GM19324 (cell line): ENCODE measurements at regions not wholly inside any gene's neighbourhood (a gene's known extent, or its start where the extent isn't known, plus 50 kb on each side); places are given as distances from the start of the nearest gene placed in this dataset.

Experiments
- ATAC-seq: cut with Tn5 transposase; IDR thresholded peaks from one replicate; pipeline ENCODE4 v1.9.1; 2021; ENCODE audit warnings: mild to moderate bottlenecking, moderate library complexity; ENCODE audit not compliant: unreplicated experiment, low FRiP score

DNA sequence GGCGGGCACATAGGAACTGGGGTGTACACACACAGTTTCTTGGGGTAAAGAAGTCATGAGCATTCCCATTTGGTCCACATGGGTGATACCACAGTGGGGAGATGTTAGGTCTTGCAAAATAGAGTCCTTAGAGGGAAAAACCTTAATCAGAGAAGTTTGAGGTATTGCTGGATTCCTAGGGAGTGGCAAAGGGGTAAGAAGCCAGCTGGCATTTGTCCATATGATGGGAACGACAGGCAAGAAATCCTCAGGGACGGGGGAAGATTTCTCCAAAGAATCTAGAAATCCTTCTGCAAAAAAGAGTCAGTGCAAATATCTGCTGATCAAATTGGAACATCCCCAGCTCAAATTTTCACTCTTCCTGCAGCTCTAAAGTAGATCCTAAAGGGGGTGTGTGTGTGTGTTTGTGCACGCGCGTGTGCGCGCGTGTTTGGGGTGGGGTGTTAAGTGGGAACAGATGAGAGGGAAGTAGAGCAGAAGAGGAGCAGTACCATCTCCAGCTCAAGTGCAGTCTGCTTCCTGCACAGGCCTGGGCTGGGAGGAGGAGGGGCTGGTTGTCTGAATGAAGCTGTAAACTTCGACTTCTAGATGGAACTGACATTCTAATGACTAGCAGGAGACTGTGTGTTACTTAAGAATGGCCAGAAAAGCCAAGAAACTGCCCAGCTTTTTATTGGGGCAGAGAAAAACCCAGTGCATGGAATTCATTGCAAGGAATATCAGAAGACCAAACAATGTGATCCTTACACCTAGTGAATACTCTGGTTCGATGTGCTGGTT, 168.0 kb downstream of the SPP2 start:
- ATAC-seq = no peak

DNA sequence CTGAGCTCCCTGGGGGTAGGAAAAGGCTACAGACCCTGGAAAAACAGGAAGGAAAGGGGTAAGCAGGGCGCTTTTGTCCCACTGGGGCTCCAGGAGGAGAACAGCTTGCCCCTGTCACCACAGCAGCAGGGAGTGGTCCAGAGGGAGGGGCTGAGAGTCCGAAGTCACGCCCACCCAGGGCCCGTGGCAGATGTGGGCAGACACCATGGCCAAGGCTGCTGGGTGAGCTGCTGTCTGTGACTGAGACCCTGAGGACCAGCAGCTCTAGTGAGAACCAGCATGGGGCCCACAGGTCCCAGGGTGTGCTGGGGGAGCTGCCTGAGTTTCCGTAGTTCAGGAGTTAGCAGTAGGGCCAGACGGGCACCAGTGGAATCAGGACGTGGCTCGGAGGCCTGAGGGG, 162.0 kb downstream of the SPP2 start:
- no peak for ATAC-seq

DNA sequence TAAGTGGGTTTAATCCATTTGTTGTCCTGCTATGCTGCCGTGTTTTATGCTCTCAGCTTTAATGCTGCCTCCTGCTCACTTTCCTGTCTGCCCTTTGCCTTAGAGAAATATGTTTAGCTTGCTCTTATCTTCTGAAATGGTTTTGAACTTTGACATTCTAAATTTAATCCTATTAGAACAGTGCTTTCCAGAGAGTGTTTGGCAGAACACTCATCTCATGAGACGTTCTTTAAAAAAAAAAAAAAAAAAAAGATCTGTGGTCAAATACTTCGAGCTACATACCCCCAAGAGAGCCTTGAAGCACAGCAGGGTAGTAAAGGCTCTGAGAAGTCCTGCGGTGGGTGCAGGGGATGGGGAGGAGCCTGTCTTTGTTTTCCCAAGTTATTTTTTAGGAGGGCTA, 161.3 kb downstream of the SPP2 start:
- ATAC-seq = no peak

DNA sequence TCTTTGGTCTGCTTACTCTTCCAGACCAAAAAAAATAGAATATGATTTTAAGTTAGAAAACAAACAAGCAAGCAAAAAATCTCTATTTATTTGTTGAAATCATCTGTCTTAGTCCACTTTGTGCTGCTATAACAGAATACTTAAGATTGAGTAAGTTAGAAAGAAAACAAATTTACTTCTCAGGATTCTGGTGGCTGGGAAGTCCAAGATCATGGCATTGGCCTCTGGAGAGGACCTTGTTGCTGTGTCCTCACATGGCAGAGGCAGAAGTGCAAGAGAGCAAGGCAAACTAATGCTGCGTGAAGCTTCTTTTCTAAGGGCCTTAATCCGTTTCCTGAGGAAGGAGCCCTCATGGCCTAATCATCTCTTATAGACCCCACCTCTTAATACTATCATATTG, 156.2 kb downstream of the SPP2 start:
- ATAC-seq = no peak

DNA sequence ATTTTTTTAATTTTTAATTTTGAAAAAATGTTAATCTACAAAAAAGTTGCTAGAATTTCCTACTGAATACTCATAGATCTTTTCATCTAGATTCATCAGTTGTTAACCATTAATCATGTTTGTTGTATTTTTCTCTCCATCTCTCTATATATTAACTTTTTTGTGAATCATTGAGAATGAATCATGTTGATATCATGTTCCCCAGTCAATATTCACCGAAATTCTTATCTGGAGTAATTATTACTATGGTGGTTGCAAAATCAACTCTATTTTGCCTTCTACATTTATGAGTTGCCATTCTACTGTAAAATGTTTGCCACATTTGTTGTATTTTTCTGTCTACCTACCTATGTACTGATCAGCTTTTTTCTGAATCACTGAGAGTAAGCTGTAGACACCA, 154.0 kb downstream of the SPP2 start:
- no peak for ATAC-seq

DNA sequence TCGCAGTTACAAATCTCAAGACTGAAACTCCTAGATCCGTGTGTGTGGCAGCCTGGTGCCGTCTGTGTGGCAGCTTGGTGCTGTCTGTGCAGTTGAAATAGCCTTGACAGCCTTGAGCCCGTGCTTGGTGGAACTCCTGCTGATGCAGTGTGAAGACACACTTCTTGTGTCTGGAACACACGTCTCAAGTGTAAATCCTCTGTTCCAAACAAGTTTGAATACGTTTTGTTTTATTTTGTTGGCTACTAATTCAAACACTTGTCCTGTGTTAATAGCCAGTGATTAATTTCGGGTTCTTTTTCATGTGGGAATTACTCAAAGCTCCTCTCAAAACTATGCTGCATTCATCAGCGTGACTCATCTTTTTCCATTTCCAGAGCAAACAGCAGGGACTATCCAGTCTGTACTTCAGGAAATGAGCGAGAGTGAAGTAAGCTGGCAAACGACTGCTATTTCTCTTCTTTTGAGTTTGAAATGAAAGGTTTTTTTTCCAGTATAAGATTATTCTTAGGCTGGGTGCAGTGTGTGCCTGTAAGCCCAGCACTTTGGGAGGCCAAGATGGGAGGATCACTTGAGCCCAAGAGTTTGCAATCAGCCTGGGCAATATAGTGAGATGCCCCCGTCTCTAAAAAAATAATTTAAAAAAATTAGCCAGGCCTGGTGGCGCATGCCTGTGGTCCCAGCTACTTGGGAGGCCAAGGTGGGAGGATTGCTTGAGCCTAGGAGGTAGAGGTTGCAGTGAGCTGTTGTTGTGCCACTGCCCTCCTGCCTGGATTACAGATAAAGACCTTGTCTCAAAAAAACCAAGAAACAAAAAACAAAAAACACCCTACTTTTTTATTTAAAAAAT, 152.9 kb downstream of the SPP2 start:
- no peak for ATAC-seq

DNA sequence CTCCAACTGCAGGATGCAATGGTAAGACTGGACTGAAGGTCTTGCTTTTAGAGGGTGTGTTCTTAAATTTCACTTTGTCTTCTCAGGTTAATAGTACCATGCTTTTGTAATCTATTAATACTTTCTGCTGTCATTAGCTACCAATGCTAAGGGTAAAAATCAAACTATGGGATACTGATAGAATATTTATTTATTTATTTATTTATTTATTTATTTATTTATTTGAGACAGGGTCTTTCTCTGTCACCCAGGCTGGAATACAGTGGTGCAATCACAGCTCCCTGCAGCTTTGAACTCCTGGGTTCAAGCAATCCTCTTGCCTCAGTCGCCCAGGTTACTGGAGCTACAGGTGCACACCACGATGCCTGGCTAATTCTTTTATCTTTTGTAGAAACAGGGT, 152.1 kb downstream of the SPP2 start:
- no peak for ATAC-seq

DNA sequence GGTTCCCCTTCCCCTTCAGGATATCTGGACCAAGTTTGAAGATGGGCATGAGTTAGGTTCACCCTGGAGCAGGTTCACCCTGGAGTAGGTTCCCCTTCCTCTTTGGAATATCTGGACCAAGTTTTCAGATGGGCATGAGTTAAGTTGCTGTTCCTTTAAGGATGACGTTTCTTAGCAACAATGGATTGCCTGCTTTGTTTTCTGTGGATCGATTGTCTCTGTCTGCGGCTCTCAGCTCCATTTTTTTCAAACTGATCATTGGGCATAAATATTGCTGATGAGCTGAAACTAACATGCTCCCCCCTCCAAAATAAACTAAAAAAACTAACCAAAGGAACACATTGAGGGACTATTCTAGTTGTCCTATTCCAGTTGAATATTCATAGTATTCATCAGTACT, 149.5 kb downstream of the SPP2 start:
- ATAC-seq = no peak

DNA sequence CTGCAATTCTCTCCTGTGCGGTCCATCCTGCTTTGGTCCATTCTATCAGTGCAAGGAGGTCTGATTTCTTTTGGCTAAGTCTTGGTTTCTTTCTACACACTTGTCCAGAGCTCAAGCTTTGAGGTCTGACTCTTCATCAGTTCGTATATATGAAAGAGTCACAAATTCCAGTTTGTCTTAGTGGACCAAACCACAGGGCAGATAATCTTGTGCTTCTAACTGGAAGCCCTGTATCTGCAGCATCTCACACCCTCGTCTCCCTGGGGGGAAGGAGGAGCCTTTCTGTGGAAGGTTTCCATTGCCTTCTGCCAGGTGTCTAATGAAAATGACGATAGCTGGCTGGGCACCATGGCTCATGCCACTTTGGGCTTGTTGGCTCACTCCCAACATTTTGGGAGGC, 148.5 kb downstream of the SPP2 start:
- ATAC-seq = no peak

DNA sequence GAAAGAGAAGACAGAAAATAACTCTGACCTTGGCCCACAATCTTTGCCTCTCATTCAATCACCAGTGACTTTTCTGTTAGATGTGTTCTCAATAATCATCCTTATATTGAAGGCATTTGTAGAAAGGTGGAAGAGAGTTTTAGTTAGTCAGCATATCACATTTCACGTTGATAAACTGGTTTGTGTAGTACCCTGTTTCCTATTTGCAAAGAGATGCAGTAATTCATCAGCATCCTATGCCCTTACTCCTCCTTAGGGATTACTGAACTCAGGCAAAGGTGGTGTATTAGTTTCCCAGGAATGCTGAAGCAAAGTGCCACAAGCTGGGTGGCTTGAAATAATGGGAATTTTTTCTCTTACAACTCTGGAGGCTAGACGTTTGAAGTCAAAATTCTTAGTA, 145.0 kb downstream of the SPP2 start:
- ATAC-seq = no peak

DNA sequence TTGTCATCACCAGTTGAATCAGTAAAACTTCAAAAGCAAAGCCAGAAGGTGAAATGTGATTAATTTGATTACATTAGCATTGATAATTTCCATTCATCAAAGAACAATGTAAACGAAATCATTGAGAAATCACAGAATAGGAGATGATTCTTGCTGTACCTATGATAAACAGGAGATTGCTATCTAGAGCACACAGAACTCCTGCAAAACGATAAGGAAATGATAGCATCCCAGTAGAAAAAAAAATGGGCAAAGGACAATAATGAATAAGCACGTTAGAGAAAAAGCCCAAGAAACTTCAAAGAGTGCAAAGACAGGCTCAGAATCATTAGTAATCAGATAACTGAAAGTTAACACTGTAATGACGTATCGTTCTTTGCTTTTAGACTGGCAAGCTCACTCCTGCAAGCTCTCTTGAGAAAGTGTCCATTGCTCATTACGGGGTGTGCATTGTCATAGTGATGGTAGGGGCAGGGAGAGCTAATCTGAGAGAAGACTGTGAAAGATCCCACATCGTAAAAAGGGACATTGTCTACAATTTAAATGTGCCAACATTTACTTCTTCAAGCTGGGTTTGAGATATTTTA, 143.6 kb downstream of the SPP2 start:
- no peak for ATAC-seq

DNA sequence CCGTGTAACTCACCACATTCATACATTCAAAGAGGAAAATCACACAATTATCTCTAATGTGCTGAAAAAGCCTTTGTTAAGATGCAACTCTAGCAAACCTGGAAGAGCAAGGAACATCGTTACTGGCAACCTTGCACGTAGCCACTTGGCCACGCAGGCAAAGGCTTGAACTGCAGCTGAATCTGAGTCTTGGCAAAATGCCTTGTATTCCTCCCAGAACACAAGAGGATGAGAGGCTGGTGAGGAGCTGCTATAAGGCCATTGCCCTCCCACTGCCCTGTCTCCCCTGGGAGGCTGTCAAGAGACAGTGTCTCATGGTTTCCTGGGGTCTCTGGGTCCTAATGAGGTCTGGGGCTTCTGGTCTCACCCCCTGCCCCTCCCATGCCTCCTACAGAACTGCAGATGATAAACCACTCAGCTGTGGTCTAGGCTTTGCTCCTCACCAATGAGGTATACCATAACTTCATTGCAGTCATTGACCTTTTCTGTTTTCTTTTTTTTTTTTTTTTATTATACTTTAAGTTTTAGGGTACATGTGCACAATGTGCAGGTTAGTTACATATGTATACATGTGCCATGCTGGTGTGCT, 141.4 kb downstream of the SPP2 start:
- no peak for ATAC-seq

DNA sequence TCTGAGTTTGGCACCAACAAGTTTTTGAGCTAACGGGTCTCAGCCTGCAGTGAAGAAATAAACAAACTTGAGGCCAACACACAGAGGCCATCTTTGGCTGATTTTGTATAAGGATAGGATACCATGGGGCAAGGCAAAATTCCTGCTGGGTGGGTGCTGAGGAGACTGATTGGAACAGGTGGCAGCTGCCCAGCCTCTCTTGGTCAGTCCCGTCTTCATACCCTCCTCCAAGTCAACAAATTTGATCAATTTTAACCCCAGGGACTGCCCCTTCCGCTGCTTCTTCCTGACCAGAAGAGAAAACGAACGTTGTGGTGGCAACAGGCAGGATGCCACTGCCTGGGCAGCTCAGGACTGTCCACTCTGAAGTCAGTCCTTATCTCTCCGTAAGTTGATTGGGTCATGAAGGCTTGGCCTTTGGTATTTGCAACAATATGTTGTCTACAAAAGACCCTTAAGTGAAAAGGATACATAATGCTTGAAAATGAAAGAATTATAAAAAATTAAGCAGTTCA, 139.3 kb downstream of the SPP2 start:
- no peak for ATAC-seq

DNA sequence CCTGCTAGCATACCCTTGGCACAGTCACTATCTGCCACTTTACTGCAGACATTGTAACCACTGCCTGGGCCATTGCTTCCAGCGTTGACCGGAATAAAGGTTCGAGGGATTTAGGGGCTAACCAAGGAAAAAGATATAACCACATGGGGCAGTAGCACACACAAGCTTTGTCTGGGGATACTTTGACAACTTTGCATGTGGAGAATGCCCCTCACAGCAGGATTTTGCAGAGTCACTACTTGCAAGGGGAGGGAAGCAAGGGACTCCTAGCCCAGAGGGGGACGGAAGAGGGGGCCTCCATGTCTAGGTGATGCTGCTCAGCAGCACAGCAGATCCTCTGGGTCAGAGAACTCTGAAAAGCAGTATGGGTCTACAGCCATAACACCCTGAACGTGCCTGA, 138.7 kb downstream of the SPP2 start:
- ATAC-seq = no peak

DNA sequence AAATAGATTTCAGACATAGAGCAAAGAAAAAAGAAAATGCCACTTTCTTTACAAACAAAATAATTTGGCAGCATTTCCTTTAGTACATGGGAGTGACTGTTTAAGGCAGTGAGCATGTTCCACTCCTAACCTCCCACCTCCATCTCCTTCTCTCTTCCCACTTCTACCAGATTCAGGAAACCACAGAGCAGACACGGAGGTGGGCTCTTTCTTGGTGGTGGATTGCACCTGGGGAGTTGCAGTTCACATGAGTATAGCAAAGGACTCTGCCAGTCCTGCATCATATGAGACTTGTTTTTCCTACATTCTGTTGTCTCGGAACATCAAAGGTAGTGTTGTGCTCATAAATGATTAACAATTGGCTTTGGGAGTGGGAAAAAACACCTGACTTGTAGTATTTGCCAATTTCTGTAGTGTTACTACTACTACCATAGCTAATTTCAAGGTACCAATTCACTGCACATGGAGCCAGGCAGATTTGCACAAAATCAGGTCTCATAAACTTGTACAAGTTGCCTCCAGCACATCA, 137.2 kb downstream of the SPP2 start:
- no peak for ATAC-seq

DNA sequence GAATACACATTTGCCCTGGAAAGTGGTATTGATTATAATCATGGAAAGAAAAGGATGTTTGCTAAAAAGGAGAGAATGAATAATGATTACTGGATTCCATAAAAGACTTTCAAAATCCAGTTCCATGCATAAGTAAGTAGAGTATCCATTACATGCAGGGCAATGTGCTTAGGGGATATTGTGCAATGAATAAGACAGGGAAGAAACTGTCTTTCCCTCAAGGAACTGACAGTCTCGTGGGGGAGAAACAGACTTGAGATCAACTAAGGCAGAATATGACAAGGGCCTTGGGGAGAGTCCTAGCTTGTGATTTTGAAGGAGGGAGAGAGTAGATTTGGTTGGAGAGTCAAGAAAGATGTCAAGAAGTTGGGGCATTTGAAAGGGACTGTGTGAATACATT, 130.6 kb downstream of the SPP2 start:
- no peak for ATAC-seq

DNA sequence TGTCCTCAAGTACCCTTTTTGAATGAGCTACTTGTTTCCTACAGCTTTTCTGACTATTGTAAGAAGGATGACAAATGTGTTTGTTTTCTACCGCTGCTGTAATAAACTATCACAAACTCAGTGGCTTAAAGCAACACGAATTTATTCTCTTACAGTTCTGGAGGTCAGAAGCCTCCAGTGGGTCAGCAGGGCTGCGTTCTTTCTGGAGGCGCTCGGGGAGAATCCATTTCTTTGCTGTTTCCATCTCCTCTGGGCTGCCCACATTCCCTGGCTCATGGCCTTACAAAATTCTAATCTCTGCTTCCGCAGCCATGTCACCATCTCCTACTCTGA, 128.5 kb downstream of the SPP2 start:
- ATAC-seq = no peak

DNA sequence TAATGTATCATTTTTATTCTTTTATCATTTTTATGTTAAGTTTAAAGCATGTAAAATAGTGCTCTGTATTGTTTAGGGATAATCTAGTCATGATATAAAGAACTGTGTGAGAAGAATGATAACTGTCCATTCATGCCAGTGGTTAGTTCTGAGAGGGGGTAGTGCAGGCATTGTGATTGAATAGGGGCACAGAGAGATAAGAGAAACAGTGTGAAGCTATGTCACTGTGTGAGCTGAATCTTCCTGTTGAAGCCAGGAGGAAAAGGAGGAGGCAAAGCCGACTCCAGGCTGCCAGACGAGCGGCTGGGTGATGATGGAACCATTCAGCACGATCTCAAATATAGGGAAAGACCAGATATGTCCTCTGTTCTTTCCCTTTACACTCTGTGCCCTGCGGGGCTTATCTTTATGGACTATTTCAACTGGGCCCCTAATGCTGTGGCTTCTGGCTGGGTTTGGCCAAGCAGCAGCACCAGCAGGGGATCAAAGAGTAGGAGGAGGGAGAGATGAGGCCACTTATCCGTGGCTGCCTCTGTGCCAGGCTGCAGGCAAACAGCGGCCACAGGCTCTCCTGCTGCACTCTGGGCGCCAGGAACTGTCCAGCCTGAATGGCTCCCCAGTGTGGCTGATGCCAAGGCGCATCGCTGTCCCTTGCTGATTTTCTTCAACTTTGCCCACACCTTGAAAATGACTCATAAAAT, 128.0 kb downstream of the SPP2 start:
- no peak for ATAC-seq

DNA sequence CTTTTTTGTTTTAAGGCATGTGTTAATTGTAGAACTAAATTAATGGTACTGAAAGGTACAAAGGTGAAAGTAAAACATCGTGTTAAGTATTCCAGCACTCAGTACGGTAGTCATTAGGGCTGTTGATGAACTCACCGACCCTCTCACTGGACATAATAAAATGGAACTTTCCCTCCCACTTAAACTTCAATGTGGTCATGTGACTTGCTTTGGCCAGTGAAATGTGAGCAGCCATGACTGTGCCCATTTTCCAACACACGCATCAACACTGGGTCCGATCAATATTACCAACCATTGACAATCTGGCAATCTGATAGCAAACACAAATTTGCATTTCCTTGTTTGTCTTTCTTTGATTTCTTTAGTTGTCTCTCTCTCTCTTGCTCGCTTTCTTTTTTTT, 125.1 kb downstream of the SPP2 start:
- no peak for ATAC-seq

DNA sequence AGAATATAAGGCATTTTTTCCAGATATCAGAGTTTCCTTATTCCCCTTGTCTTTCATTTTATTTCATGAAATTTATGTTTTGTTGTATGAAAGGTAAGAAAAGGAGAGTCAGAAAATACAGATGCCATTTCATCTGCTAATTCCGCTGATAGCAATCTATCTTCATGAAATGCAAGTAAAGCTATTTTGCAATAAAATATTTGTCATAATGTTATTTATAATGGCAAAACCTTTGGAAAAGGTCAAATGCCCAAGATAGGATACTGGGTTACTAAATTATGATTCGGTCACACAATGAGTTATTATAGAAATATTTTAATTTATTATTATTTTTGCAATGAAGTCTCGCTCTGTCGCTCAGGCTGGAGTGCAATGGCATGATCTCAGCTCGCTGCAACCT, 124.2 kb downstream of the SPP2 start:
- no peak for ATAC-seq
